HG03520 (cell line): ENCODE measurements at regions not wholly inside any gene's neighbourhood (a gene's known extent, or its start where the extent isn't known, plus 50 kb on each side); places are given as distances from the start of the nearest gene placed in this dataset.

Source experiments
- ATAC-seq: cut with Tn5 transposase; IDR thresholded peaks from one replicate; pipeline ENCODE4 v1.9.1; 2021; ENCODE audit warnings: mild to moderate bottlenecking, moderate library complexity; ENCODE audit not compliant: unreplicated experiment

DNA sequence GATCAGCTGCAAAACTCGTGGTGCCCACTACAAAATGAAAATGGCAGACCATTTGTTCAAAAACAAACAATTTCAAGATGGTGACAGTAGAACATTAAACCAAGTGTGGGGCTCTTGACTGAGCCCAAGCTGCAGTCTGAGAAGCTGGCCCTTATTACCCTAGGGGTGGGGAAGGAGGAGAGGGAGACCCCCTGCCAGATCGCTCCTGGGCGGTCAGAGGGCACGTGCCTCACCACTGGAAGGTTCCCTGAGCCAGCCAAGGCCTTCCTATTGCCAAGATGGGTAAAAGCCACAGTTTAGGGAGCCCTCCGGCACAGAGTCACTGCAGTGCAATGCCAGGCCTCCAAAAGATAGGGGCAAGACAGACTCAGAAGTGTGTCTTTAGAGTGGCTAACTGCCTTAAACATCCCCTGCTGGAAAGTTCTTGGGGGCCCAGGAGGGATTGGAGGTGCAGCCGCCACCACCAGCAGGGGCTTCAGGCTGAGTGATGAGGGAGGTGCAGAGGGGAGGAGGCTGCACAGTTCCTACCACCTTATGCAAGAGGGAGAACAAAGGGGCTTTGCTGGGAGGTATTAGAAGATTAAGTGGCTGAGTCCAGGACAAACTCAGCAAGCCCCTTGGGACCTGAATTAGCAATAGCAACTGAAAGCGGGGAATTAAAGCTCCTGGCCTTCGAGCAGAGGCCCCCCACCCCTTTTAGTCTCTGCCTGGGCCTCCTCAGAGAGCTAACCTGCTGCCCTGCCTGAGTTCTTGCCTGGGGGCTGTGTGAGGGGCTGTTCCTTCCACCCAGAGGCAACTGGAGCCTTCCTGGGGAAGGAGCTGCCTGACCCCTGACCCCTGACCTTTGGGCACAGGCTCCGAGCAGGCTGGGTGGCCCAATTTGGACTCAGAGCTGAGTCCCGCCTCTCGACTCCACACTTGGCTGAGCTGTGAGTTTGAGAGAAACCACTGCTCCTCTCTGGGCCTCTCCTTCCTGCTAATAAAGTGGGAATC, 88.4 kb downstream of the VEGFA start:
- ATAC-seq, result no peak

DNA sequence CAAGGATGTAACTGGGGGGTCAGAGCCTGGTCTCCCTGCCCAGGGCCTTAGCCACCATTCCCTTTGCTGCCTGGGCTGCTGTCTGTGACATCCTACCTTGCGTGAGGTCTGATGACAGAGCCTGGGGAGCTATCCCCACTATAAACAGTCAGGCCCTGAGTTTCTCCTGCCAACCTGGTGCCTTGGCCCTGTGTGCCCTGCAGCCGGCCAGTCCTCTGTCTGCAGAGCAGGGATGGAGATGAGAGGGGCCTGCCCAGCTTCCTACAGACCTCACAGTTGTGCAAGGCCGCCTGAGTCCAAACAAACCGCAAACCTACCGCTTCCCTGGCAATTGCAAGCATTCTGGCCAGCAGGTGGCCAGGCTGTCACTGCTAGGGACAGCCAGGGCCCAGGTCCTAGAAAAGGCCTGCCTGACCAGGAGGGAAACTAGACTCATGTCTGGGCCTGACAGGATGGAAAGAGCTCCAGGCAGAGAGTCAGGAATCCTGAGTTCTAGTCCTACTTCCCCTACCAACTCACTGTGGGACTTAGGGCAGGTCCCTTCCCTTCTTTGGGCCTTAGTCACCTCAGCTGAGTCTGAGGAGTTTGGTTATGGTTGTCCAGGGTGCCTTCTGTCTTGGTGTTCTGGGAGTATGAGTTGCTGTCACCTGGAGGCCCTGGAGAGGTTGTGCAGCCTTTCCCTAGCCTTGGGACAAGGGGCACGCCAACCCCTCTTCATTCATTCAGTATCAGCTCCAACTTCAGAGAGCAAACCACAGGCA, 86.2 kb downstream of the VEGFA start:
- no peak for ATAC-seq

DNA sequence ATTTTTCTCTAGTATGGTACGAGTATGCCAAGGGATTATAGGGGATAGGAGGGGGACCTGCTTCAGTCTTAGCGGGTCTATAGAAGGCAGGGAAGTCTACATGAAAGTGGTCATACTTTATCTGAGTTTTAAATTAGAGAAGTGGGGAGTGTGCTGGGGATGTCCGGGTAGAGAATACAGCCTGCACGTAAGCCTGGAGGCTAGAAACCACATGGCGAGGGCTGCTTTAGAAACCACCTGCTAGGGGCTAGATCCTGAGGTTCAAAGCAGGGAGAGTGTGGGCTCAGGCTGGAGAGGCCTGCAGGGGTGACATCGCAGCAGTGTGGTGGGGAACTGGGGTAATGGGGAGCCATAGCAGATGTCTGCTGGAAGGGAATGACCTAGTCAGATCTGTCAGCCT, 85.2 kb downstream of the VEGFA start:
- no peak for ATAC-seq

DNA sequence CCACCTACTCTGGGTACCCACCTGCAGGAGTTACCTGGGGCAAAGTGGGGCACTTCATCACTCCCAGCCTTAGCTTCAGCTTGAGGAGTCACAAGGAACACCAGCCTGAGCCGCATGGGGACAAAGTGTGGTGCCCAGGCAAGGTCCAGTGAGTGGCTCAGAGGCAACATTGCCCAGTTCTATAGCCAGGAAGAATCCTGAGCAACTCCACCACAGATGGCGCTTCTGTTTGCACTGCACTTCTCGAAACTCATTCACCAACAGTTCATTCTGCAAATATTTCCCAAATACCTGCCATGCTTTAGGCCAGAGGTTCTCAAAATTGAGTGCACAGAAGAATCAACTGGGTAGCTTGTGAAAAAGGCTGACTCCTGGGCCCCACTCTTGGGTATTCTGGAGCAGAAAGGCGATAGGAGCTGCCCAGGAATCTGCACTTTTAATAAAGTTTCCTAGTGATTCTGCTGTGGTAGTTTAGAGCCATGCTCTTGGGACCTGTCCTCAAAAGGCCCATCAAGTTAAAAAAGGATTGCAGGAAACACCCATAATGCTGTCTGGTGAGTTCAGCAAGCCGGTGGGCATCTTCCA, 83.1 kb downstream of the VEGFA start:
- ATAC-seq, result no peak

DNA sequence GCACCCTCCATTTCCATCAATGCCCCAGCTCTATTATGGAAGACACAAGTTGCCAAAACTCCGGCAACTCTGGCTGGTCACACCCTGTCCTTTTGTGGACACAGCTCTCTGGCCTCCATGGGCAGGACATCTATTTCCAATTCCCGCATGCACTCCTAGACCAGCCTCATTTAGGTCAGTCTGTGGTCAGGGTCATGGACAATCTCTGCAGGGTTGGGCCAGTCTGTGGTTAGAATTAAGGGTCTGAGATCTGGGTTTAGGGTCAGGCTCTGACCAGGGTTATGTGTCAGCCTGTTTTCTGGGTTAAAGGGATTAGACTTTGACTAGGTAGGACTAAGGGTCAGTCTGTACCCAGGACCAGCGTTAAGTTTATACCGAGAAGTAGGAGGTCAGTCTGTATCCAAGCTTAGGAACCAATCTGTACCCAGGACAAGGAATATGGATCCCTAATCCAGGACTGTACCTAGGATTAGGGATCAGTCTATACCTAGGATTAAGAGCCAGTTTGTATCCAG, 82.4 kb downstream of the VEGFA start:
- no peak for ATAC-seq

DNA sequence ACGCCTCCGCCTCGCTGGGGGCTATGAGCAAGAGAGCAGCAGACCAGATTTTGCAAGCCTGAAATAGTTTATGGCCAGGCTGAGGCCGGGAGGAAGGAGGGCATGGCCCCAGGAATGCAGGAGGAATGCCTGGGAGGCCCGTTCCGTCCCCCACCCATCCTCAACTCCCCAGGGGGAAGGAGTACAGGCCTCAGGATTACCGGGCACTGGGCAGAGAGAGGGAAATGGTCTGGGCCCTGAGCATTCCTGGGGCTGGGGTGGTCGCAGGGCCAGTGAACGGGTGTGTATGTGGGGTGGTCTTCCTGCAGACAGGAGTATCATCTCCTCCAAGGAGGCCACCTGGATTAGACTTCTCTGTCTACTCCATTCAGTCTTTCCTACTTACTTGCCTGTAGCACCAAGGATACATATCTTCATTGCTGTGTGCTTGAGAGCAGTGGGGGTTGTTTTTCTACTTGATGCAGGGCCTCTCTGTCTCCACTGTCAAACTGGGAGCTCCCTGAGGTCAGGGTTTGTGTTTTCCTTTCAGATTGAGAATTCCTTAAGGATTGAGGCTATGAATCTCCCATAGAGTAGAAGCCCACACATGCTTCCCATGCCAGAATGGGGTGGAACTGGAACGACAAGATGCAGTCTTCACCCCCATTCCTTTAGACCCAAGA, 81.3 kb downstream of the VEGFA start:
- no peak for ATAC-seq

DNA sequence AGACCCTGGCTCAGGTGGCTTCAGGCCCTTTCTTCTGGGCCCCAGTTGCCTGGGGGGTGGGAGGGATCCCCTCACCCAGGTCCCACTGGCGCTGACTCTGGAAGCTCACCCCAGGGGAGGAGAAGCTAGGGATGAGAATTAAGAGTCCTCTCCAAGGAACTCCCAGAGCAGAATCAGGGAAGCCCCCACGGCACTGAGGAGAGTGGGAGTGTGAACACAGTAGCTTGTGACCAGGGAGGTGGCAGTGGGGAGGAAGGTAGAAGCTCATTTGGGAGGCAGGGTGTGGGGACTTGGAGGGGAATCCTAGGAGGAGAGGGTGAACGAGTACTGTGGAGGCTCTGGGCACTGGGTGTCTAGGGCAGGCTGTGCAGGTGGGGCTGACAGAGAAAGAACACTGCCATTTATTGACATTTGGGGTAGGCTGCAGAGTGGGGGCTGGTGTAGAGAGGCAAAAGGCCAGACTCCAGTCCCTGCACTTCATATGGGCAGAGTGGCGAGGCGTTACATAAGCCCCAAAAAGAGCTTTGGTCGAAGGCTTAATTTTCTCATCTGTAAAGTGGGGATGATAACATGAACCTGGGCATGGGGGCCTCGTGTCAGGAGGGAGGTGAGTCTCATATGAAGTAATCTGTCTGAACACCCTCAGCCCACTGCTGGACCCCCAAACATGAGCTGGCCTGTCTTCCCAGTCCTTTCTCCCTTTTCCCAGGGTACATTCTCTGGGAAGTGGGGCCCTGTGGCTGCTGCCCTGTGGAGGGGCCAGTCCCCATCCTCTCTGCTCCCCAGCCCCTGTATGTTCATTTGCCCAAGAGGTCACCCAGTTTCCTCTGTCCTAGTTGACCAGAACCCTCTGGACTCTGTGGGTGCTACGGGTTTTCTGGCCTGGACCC, 80.5 kb downstream of the VEGFA start:
- no peak for ATAC-seq

DNA sequence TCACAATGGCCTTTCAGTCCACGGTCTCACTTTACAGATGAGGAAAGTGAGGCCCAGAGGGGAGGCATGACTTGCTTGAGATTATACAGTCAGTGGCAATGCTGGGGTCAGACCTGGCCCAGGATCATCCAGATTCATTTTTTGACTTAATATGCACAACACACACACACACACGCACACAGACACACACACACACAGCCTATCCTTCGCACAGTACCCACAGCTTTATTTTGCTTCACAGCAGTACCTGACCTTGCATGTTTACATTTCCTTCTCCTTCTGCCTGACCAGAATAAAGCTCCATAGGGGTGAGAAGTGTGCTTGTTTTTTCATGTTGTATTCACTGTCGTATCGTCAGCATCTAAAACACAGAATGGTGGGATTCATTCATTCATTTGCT, 79.8 kb downstream of the VEGFA start:
- no peak for ATAC-seq

DNA sequence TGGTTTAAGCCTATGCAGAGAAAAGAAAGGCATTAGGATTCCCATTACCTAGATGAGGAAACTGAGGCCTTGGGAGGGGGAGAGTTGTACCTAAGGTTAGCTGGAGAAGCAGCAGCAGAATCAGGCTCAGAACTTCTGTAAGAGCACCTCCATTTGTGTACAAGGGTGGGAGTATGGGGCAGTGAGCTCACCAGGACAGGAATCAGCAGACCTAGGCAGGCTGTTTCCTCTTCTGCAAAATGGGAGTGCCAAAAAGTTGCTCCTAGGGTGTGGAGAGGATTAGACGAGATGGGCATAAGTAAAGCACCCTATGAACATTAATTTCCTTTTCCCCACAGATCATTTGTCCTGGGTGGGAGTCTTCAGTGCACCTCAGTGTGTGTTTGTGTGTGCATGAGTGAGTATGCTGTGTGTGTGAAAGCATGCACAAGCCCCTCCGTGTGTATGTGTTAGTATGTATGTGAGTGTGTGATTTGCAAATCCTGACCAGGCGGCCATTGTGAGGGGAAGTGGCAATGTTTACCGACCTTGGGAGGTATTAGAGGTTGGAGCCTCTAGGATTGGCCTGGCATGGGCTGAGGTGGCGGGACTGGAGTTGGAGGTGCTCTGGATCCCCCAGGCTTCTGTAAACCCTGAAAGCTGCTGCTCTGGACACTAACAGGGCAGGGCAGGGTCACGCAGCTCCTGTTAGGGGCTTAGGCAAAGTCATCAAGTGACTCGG, 78.8 kb downstream of the VEGFA start:
- no peak for ATAC-seq

DNA sequence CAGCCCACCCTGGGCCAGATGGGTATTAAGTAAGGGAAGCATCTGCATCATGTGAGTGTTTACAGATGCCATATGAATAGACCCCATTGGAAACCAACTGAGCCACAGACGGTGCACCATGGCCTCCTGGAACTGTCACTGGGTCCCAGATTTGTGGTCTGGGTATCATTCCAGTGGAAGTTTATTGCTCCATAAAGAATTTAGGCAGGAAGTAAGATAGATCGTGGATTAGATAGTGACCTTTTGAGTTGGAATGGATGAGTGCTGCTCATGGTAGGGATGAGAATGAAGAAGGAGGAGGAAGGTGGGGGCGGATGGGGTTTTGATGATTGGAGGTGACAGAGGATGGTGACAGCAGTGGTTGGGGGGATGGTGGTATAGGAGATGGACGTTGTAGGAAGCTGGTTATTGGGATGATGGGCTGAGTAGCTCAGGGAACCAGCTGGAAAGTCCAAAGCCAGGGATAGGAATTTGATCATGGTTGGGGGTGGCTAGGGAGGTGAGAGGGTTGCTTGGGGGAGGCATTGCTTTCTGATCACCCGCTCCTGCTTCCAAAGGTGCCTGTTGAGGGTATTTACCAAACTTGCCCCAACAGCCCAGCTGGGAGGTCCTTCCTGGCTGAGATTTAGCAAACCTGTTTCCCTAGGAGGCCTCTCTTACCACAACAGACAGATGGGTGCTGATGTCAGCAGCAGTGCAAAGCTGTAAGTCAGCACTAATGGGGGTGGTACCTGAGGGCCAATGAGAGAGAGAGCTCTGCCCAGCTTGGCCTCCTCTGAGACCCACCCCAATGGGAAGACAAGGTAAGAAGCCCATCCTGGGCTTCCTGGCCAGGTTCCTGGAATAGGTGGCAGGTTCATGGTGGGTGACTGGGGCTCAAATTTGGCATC, 78.0 kb downstream of the VEGFA start:
- no peak for ATAC-seq

DNA sequence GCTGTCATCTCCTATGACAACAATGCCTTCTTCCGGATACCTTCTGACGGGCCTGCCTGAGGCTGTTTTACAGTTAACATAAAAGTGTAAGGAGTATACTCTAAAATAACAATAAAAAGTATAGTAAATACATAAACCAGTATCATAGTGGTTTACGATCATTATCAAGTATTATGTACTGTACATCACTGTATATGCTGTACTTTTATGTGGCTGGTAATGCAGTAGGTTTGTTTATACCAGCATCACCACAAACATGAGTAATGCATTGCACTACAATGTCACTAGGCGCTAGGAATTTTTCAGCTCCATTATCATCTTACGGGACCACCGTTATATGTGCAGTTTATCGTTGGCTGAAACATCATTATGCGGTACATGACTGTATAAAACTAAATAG, 76.5 kb downstream of the VEGFA start:
- ATAC-seq, result no peak

DNA sequence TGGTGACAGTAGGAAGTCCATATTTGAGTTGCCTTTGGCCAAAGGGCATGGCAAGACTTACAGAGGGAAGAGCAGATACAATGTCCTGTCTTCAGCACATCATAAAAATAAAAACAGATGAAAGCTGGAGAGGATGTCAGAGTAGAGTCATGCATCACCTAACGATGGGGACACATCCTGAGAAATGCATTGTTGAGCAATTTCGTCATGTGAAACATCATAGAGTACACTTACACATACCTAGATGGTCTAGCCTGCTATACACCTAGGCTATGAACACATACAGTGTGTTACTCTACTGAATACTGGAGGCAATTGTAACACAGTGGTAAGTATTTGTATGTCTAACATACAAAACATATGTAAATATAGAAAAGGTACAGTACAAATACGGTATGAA, 75.6 kb downstream of the VEGFA start:
- ATAC-seq, result no peak

DNA sequence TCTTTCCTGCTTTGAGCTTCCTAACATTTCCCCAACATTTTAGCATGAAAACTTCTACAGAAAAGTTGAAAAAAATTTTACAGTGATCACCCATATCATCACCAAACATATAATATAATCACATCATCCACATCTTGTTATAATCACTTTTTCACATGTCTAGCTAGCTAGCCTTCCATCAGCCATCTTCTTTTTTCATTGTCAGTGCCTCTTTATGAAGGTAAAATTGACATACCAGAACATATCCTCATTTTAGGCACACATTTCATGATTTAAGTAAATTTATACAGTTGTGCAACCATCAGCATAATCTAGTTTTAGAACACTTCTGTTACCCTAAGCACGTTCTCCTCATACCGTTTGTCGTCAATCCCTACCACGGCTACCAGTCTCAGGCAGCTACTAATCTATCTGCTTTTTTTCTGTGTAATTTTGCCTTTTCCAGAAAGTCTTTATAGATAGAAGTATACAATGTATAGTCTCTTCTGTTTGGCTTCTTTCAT, 73.7 kb downstream of the VEGFA start:
- ATAC-seq, result no peak

DNA sequence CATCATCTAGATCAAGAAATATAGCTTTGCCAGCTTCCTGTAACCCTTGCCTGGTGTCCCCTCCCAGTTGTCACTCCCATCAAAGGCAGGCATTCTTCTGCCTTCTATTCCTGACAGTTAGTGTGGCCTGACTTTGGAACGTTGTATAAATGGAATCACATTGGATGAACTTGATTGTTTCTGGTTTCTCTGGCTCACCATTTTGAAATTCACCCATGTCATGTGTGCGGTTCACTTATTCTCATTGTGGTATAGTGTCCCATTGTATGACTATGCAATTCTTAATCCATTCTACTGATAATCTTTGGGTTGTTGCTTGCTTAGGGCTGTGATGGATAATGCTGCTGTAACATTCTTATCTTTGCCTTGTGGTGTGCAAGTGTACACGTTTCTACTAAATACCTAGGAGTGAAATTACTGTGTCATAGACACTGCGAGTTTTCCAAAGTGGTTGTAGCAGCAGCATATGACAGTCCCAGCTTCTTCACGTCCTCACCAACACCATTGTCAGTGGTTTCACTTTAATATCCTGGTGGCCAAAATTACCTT, 73.2 kb downstream of the VEGFA start:
- ATAC-seq, result no peak

DNA sequence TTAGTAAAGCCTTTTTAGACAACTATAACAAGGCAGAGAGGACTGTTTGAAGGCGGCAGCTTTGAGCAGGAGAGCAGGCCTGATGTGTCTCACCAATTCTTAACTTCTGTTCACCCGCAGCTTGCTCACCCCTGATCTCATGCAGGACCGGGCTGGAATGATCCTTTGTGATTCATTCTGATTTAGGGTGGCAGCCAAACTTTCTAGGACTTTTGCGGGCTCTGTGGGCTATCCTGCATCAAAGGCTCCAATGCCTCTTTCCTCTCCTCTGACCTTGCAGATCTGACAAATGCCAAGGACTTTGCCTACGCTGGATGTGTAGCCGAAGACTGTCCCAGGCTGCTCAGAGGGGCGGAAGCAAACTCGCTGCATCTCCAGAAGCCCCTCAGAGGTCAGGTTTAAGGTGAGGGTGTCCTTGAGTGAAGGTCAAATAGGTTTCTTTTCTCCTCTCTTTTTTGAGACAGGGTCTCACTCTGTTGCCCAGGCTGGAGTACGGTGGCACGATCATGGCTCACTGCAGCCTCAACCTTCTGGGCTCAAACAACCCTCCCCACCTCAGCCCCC, 72.3 kb downstream of the VEGFA start:
- no peak for ATAC-seq

DNA sequence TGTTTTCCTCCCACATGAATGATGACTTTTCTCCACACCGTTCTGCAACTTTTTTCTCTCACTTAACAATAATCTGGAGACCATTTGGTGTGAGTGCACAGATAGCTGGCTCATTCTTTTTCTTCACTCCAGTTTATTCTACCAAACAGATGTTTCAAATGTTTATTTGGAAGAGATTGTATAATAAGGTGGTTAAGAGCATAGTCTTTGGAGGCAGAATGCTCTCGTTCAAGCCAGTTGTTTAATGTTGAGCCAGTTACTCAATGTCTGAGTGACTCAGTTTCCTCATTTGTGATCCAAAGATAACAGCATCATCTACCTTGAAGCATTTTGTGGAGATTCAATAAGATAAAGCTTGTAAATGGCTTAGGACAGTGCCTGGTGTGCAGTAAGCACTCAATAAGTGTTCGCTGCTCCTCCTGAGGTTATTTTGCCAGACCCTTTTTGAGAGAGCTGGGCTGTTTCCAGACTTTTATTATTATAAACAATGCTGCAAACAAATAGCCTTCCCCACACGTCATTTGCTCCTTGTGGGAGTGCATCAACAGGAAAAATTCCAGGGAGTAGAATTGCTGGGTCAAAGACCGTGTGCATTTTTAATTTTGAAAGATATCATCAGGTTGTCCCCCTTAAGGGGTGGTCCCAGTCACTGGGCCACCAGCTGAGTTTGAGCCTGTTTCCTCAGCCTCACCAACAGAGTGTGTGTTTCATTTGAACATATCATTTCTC, 70.6 kb downstream of the VEGFA start:
- ATAC-seq, result no peak
